Retina (tissue), 1 donor: ENCODE measurements at regions not wholly inside any gene's neighbourhood (a gene's known extent, or its start where the extent isn't known, plus 50 kb on each side); places are given as distances from the start of the nearest gene placed in this dataset.

Source experiments
- DNase-seq: peaks from one replicate; pipeline ENCODE4 v3.0.0-alpha.2; 2016

GRCh38 chr3:127371334-127371733, 83.5 kb upstream of the PRR20G start:
- no peak for DNase-seq

GRCh38 chr3:127370906-127371305, 83.1 kb upstream of the PRR20G start:
- no peak for DNase-seq

DNA sequence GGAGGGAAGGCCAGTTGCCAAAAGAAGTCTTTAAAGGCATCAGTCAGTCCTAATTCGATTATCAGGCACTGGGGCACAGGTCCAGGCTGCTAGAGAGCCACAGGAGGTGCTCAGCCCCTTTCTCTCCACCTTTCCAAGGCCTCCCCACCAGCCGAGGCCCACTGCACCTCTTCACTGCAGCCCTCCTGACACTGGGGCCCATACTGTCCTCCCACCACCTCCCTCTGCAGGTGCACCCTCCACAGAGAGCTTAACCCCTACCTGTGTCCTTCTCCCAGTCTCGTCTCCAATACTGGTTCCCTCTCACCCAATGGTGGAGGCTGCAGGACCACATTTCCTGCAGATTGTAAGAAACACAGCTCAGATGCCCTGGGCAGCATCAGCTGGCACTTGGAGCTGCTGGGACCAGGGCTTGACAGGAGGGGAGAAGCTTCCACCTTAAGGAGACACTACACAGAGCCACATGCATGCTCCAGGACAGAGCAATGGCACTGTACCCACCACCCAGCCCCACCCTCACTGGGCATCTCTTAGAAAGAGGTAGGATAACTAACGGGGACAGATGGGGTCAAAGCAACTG, 81.6 kb upstream of the PRR20G start:
- no peak for DNase-seq

- no peak for DNase-seq
These were observed 80.6 kb upstream of the PRR20G start for GRCh38 chr3:127368186-127369032.

GRCh38 chr3:127367593-127367992, 79.7 kb upstream of the PRR20G start:
- no peak for DNase-seq

- no peak for DNase-seq
These were observed 78.5 kb upstream of the PRR20G start for GRCh38 chr3:127366383-127366782.

GRCh38 chr3:127365163-127365798, 77.4 kb upstream of the PRR20G start:
- no peak for DNase-seq

- no peak for DNase-seq
These were observed 76.0 kb upstream of the PRR20G start for GRCh38 chr3:127363891-127364290.

DNA sequence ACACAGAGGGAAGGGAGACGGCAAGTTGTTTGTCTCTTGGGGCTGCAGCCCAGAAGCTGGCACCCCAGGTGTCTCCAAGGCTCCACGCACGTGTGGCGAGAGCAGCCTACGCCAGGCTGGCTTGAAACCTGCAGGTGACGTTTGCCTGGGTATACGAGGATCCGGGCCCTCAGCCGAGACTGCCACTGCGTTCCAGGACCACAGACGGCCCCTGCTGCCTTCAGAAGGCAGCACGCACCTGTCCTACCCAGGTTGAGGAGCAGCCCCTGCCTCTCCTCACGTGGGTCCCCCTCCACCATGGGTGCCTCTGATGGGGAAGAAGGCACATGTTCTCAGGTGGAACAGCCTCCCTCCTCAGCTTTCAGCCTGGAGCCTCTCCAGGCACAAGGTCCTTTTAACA, 75.3 kb upstream of the PRR20G start:
- DNase-seq: no peak

DNA sequence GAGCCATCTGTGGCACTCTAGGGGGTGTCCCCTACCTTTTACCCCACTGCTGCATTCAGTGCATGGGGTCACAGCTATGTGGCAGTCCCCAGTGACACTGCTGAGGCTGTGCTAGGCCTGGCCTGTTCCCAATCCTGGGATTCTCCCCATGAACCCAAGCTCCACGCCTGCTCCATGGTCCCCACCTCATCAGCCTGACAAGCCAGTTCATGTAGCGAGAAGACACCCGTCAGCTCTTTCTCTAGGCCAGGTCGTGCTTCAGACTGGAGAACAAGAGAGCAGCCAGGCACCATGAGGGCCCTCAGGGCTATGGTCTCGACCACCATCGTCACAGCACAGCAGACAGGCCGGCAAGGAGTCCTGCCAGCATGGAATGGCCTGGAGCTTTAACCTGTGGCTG, 72.8 kb upstream of the PRR20G start:
- no peak for DNase-seq

- DNase-seq: no peak
These were observed 70.8 kb upstream of the PRR20G start for GRCh38 chr3:127358641-127359040.

DNA sequence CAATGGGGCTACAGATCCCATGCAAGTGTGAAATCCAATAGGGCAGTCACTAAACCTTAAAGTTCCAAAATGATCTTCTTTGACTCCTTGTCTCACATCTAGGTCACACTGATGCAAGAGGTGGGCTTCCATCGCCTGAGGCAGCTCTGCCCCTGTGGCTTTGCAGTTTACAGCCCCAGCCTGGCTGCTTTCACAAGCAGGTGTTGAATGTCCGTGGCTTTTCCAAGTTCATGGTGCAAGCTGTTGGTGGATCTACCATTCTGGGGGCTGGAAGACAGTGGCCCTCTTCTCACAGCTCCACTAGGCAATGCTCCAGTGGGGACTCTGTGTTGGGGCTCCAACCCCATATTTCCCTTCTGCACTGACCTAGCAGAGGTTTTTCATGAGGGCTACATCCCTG, 68.5 kb upstream of the PRR20G start:
- DNase-seq: no peak

DNA sequence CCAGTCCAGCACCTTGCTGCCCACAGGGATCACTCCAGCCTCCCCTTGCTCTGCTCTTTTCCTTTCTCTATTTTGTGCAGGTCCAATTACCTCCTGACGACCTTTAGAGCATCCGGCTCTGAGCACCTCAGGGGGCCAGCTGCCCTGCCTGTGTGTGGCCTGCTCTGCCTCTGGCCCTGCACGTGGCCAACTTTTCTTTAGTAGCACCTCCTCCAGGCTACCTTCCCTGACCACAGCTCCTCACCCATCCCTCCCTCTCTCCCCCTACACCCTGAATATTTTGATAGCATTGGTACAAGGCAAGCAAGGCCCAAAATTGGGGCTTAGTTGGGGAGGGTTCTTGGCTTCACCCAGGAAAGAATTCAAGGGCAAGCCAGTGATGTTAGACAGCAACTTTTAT, 66.9 kb upstream of the PRR20G start:
- DNase-seq: no peak

DNA sequence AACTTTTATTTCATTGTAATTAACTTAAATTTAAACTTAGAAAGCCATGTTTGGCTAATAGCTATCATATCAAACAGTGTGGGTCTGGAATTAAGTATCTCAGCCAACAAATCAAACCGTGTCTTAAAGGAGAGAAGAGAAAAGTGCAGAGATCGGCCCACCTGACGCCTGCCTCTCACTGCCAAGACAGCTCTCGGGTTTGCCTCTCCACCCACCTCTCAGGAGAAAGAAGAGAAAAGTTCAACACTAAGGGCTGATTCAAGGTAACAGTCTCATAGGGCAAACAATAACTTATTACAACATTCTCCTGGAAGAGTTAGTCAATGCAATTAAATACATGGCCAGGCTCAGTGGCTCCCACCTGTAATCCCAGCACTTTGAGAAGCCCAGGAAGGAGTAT, 64.8 kb upstream of the PRR20G start:
- no peak for DNase-seq

GRCh38 chr3:127351775-127352350, 64.0 kb upstream of the PRR20G start:
- no peak for DNase-seq

GRCh38 chr3:127351321-127351720, 63.5 kb upstream of the PRR20G start:
- no peak for DNase-seq

- DNase-seq: no peak
These were observed 62.6 kb upstream of the PRR20G start for GRCh38 chr3:127350172-127351050.

- DNase-seq: no peak
These were observed 61.8 kb upstream of the PRR20G start for GRCh38 chr3:127349501-127350171.

- DNase-seq: no peak
These were observed 54.9 kb upstream of the PRR20G start for GRCh38 chr3:127342735-127343134.

- DNase-seq: peak; percentile 32
These were observed 52.3 kb upstream of the PRR20G start for GRCh38 chr3:127339928-127340861.

- DNase-seq: no peak
These were observed 51.2 kb upstream of the PRR20G start for GRCh38 chr3:127339016-127339415.
